Omental fat pad (tissue), 3 donors: ENCODE measurements at regions not wholly inside any gene's neighbourhood (a gene's known extent, or its start where the extent isn't known, plus 50 kb on each side); places are given as distances from the start of the nearest gene placed in this dataset.

Experiments
- ATAC-seq: fragments of 150-250 bp; one replicate; pipeline ENCODE4 v1.9.1; 2016; ENCODE audit warnings: mild to moderate bottlenecking, moderate library complexity; ENCODE audit not compliant: low FRiP score
- DNase-seq: peaks from one replicate; pipeline ENCODE4 v3.0.0-alpha.2; 2019; ENCODE audit warnings: low spot score
- CTCF ChIP-seq, 3 donors: fragments of 450-650 bp; IDR thresholded peaks; one replicate each; pipeline ENCODE4 v1.5.1; 2016 to 2017; ENCODE audit warnings: antibody characterized with exemption in 3 of 3, mild to moderate bottlenecking in 3 of 3, moderate library complexity in 2 of 3

- ATAC-seq (no peak), DNase-seq (no peak)
- TF ChIP-seq CTCF (IDR thresholded peaks at IDR 0.05): no peak
Measured at GRCh38 chr2:118689874-118690273, 157.6 kb downstream of the EN1 start.

GRCh38 chr2:118689456-118689855, 158.0 kb downstream of the EN1 start:
- TF ChIP-seq CTCF (IDR thresholded peaks at IDR 0.05): no peak
- no peak for DNase-seq
- ATAC-seq: no peak

GRCh38 chr2:118689033-118689432, 158.4 kb downstream of the EN1 start:
- DNase-seq (no peak), ATAC-seq (no peak)
- no peak for TF ChIP-seq CTCF (IDR thresholded peaks at IDR 0.05)

- no peak for TF ChIP-seq CTCF (IDR thresholded peaks at IDR 0.05)
- DNase-seq (no peak), ATAC-seq (no peak)
Measured at GRCh38 chr2:118687698-118688097, 159.8 kb downstream of the EN1 start.

- ATAC-seq (no peak), DNase-seq (no peak)
- no peak for TF ChIP-seq CTCF (IDR thresholded peaks at IDR 0.05)
Measured at GRCh38 chr2:118687192-118687591, 160.3 kb downstream of the EN1 start.

- no peak for TF ChIP-seq CTCF (IDR thresholded peaks at IDR 0.05)
- DNase-seq (no peak), ATAC-seq (peak; percentile 64)
Measured at GRCh38 chr2:118686346-118686745, 161.1 kb downstream of the EN1 start.

GRCh38 chr2:118683460-118683859, 164.0 kb downstream of the EN1 start:
- DNase-seq (no peak), ATAC-seq (no peak)
- TF ChIP-seq CTCF (IDR thresholded peaks at IDR 0.05): no peak
